Kidney (tissue), 13 donors: ENCODE measurements at regions not wholly inside any gene's neighbourhood (a gene's known extent, or its start where the extent isn't known, plus 50 kb on each side); places are given as distances from the start of the nearest gene placed in this dataset.

ENCODE experiments used
- DNase-seq, 5 donors: peaks; one replicate each; pipeline ENCODE4 v3.0.0-alpha.2; 2013 to 2020
- FAIRE-seq: peaks from 2 replicates; lab custom pipeline; 2012; peaks lifted over from hg19 to GRCh38; lab: Jason Lieb, UNC
- H3K27ac ChIP-seq, 2 donors: one replicate each; pipeline ENCODE4 v1.7.0; 2013; ENCODE audit warnings: low read depth in 2 of 2, low read length in 2 of 2, inconsistent platforms in 1 of 2
- H3K27me3 ChIP-seq: one replicate; pipeline ENCODE4 v1.7.1; 2013; ENCODE audit warnings: low read length, inconsistent platforms; ENCODE audit not compliant: control insufficient read depth, insufficient read depth
- H3K36me3 ChIP-seq, 3 donors: one replicate each; pipeline versions ENCODE4 v1.7.0 to v1.7.1; 2013; ENCODE audit warnings: low read length in 3 of 3, control low read depth in 1 of 3, inconsistent platforms in 1 of 3; ENCODE audit not compliant: insufficient read depth in 3 of 3, control insufficient read depth in 2 of 3
- H3K4me1 ChIP-seq, 3 donors: one replicate each; pipeline versions ENCODE4 v1.7.0 to v1.7.1; 2013; ENCODE audit warnings: low read length in 3 of 3, inconsistent platforms in 1 of 3, low read depth in 1 of 3; ENCODE audit not compliant: control insufficient read depth in 2 of 3, insufficient read depth in 2 of 3
- H3K4me3 ChIP-seq, 3 donors: one replicate each; pipeline versions ENCODE4 v1.7.0 to v1.8.1; 2013; ENCODE audit warnings: low read length in 3 of 3, control low read depth in 1 of 3, inconsistent platforms in 1 of 3
- H3K9ac ChIP-seq, 3 donors: one replicate each; pipeline versions ENCODE4 v1.7.0 to v1.7.1; 2013; ENCODE audit warnings: low read length in 3 of 3, control low read depth in 1 of 3, inconsistent platforms in 1 of 3
- H3K9me3 ChIP-seq, 3 donors: one replicate each; pipeline versions ENCODE4 v1.7.0 to v1.7.1; 2013; ENCODE audit warnings: low read length in 3 of 3, control low read depth in 1 of 3, inconsistent platforms in 1 of 3; ENCODE audit not compliant: control insufficient read depth in 2 of 3, insufficient read depth in 1 of 3
- intact Hi-C: fragments of 100-400 bp; cut with DNase I; formaldehyde crosslinking; loops from one replicate; pipeline ENCODE4 v1.11.1; 2022
- TF ChIP-seq, protein P1 (sequence below): IDR thresholded peaks from 3 replicates; pipeline ENCODE4 v1.5.1; 2012; ENCODE audit warnings: mild to moderate bottlenecking, moderate library complexity, borderline replicate concordance; ENCODE audit not compliant: insufficient read depth; ENCODE audit errors: extremely low read depth
- donor health status: control.
- donor health status: control.
- donor health status: control.
- donor health status: control.
- donor health status: control.
- donor health status: DM: yes; HTN: yes; CAD: no.
- donor health status: Normal renal cell carcinoma (clear cell type).

- Histone ChIP-seq H3K4me1 (peaks cover 0 to 3% (median 0%) of the 10 kb centered on the region in 3 donors), H3K4me3 (no peak overlapping the region), H3K36me3 (no peaks in the 10 kb centered on the region), H3K27ac (no peak overlapping the region), H3K9me3 (no peaks in the 10 kb centered on the region), H3K9ac (no peak overlapping the region), H3K27me3 (no peaks in the 10 kb centered on the region)
- TF ChIP-seq, protein P1, sequence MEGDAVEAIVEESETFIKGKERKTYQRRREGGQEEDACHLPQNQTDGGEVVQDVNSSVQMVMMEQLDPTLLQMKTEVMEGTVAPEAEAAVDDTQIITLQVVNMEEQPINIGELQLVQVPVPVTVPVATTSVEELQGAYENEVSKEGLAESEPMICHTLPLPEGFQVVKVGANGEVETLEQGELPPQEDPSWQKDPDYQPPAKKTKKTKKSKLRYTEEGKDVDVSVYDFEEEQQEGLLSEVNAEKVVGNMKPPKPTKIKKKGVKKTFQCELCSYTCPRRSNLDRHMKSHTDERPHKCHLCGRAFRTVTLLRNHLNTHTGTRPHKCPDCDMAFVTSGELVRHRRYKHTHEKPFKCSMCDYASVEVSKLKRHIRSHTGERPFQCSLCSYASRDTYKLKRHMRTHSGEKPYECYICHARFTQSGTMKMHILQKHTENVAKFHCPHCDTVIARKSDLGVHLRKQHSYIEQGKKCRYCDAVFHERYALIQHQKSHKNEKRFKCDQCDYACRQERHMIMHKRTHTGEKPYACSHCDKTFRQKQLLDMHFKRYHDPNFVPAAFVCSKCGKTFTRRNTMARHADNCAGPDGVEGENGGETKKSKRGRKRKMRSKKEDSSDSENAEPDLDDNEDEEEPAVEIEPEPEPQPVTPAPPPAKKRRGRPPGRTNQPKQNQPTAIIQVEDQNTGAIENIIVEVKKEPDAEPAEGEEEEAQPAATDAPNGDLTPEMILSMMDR: no peak
- FAIRE-seq: no peak
- intact Hi-C loops: no loop called here
- no peak for DNase-seq
Observed at GRCh38 chr5:152995214-152995725, 495.2 kb upstream of the GRIA1 start.

- intact Hi-C loops: no loop called here
- DNase-seq (no peak), FAIRE-seq (no peak)
- TF ChIP-seq, protein P1: no peak
- no peaks in the 10 kb centered on the region for H3K4me1 ChIP-seq
- no peak overlapping the region for H3K4me3 ChIP-seq
- H3K9ac ChIP-seq: no peak overlapping the region
- H3K27me3 ChIP-seq: no peaks in the 10 kb centered on the region
- H3K27ac ChIP-seq: no peak overlapping the region
- no peaks in the 10 kb centered on the region for H3K36me3 ChIP-seq
- H3K9me3 ChIP-seq: peaks cover 0 to 7% (median 2%) of the 10 kb centered on the region in 3 donors
Observed at GRCh38 chr5:153005711-153006110, 484.8 kb upstream of the GRIA1 start.

GRCh38 chr5:153006681-153007080, 483.8 kb upstream of the GRIA1 start:
- Histone ChIP-seq H3K27me3 (no peaks in the 10 kb centered on the region), H3K4me3 (no peak overlapping the region), H3K9me3 (peaks cover 0 to 7% (median 2%) of the 10 kb centered on the region in 3 donors), H3K27ac (no peak overlapping the region), H3K4me1 (no peaks in the 10 kb centered on the region), H3K9ac (no peak overlapping the region), H3K36me3 (no peaks in the 10 kb centered on the region)
- FAIRE-seq (no peak), DNase-seq (no peak)
- TF ChIP-seq, protein P1: no peak
- intact Hi-C loops: no loop called here

DNA sequence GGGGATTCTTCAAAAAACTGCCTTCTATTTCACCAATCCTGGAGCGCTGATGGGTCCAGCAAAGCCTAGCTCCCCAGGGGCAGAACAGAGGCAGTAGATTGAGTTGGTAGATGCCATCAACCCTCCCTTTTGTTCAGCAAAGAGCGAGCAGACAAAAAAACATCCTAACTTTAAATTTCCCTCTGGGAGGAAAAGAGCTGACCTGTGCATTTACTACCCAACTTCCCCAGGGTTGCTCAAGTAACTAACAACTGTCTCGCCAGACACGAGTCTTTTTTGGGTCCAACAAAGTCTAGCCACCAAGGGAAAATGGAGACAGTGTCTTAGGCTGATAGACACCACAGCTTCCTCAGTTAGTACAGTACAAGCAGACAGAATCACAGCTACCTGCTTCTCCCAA, 476.3 kb upstream of the GRIA1 start:
- FAIRE-seq: no peak

More for the DNA sequence above, 476.3 kb upstream of the GRIA1 start:
- Histone ChIP-seq H3K4me1 (no peaks in the 10 kb centered on the region), H3K4me3 (no peak overlapping the region), H3K27me3 (no peaks in the 10 kb centered on the region), H3K9ac (no peak overlapping the region), H3K9me3 (peaks cover 0 to 6% (median 0%) of the 10 kb centered on the region in 3 donors), H3K27ac (no peak overlapping the region), H3K36me3 (no peaks in the 10 kb centered on the region)
- DNase-seq: no peak
- TF ChIP-seq, protein P1: no peak
- intact Hi-C loops: no loop called here
